Activated naive CD4-positive, alpha-beta T cell treated with anti-CD3 and anti-CD28 coated beads, Interleukin-2, amount 50 U/mL, for 72 hours (primary cell): ENCODE measurements at regions not wholly inside any gene's neighbourhood (a gene's known extent, or its start where the extent isn't known, plus 50 kb on each side); places are given as distances from the start of the nearest gene placed in this dataset.
A peak's percentile ranks its signal among the peaks of the same experiment; 100 is the strongest.

Experiments used
- ATAC-seq, 2 donors: fragments of 150-1000 bp; cut with Tn5 transposase; 2 replicates each; pipeline ENCODE4 v1.10.0; 2021; ENCODE audit warnings: mild to moderate bottlenecking in 2 of 2, moderate library complexity in 2 of 2
- DNase-seq, 2 donors: peaks; one replicate each; pipeline ENCODE4 v3.0.0; 2021 to 2022; ENCODE audit warnings: low spot score in 2 of 2
- H3K27ac Mint-ChIP-seq, 2 donors: one replicate each; pipeline ENCODE4 v1.8.0; 2022; ENCODE audit warnings: mild to moderate bottlenecking in 2 of 2, mixed read lengths in 2 of 2
- H3K36me3 Mint-ChIP-seq, 2 donors: one replicate each; pipeline ENCODE4 v1.8.0; 2022; ENCODE audit warnings: mixed read lengths in 2 of 2
- H3K9me3 Mint-ChIP-seq, 2 donors: one replicate each; pipeline ENCODE4 v1.8.0; 2022; ENCODE audit warnings: mixed read lengths in 2 of 2

DNA sequence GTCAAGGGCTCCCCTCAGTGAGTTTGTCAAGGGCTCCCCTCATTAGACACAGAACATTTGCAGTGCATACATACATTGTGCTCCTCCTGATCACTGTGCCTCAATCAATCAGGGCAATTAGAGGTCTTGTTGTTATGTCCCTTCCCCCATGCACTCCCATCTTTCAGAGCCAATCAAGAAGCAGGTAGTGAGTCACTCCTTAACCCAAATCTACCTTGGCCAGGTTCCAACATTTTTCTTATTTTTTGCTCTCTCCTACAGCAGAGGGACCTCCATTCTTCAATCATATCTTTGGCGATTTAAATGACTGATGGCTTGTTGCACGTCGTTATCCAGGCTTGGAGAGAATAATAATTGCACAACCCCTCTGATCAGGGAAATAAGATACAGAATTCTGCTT lies 409.9 kb upstream of the SPTLC3 start:
- no peak for ATAC-seq
- no peak for DNase-seq
- Mint-ChIP-seq H3K27ac (no peak overlapping the region), H3K36me3 (no peaks in the 10 kb centered on the region), H3K9me3 (peaks cover 3 to 4% of the 10 kb centered on the region in 2 donors)

DNA sequence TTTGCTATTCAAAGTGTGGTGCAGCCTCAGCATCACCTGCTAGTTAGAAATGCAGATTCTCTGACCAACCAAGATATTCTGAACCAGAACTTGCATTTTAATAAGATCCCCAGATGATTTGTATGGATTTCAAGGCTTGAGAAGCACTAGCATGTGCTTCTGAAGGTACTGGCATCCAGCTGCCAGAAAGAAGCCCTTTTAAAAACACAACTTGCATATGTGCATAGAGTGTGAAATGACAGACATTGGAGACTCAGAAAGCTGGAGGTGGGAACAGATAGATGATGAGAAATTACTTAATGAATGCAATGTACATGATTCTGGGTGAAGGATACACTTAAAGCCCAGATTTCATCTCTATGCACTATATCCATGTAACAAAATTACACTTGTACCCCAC lies 409.3 kb upstream of the SPTLC3 start:
- Mint-ChIP-seq H3K27ac (no peak overlapping the region), H3K36me3 (no peaks in the 10 kb centered on the region), H3K9me3 (peaks cover 3 to 4% of the 10 kb centered on the region in 2 donors)
- DNase-seq (no peak), ATAC-seq (no peak)

DNA sequence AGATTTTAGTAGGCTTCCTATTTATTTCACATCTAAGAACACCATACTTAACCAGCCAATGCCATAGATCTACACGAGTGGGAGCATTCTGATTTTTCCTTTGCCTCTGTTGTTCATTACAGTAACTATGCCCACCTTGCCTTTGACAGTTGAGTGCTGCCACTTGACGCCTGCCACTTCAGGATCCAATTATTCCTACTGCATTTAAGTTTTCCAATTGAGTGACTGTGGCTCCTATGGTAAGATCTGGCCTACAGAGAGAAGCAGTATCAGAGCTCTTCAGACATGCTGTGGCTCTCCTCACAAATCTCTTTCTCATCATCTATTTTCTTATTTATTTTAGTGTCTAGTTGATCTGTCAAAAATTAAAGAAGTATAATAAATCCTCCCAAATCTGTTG lies 403.0 kb upstream of the SPTLC3 start:
- no peak for ATAC-seq
- H3K9me3 Mint-ChIP-seq = peaks cover 3 to 4% of the 10 kb centered on the region in 2 donors
- no peaks in the 10 kb centered on the region for H3K36me3 Mint-ChIP-seq
- no peak overlapping the region for H3K27ac Mint-ChIP-seq
- DNase-seq = no peak

DNA sequence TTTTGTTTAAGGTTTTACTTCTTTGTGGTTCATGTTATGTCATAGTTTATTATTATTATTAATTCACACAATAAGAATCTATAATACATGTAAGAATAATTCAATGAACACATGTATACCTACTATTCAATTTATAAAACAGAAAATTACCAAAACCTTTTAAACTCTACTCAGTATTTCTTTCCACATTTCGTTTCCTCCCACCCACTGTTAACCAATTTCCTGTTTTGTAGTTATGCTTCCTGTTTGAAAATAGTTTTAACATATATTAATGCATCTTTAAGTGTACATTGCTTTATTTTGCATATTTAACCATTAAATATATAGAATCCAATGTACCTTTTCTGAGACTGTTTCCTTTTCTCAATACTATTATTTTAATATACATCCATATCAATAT lies 397.9 kb upstream of the SPTLC3 start:
- Mint-ChIP-seq H3K27ac (no peak overlapping the region), H3K36me3 (no peaks in the 10 kb centered on the region), H3K9me3 (peaks cover 6 to 7% of the 10 kb centered on the region in 2 donors)
- ATAC-seq (no peak), DNase-seq (no peak)

DNA sequence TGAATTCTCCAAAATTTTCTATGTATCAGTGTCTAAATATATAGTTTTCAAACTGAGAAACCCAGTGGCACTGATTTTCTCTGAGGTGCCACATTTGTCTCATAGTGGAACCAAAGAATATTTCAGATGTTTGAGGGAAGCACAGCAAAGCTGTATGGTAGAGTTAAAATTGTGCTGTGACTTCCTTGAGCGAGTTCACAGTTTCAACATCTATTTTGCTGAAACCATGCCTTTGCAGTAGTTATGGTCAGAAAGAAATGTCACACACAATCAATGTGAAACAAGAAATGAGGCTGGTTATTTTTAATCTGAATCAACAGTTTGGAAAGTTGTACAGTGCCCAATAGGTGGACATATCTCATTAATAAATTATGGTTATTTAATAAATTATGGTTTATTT lies 394.0 kb upstream of the SPTLC3 start:
- H3K36me3 Mint-ChIP-seq = peaks cover 0 to 8% of the 10 kb centered on the region in 2 donors
- peaks cover 15 to 19% of the 10 kb centered on the region in 2 donors for H3K9me3 Mint-ChIP-seq
- no peak overlapping the region for H3K27ac Mint-ChIP-seq
- DNase-seq (no peak), ATAC-seq (no peak)

DNA sequence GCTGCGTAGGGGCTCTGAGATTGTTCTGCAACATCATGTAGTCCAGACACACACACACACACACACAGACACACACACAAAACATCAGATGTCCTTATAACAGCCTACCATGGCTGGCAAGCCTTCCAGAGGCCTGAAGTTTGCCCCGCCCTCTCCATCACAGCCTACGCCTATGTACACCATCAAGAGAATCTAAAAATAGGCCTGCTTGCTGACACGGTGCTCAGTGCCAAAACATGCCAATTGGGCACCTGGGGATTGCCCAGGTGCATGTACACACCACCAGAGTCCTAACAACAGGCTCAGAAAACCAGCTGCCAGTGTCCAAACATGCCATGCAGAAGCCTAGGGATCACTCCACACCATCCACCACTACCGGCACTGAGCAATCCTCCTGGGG lies 391.7 kb upstream of the SPTLC3 start:
- ATAC-seq = no peak
- Mint-ChIP-seq H3K9me3 (peaks cover 15 to 20% of the 10 kb centered on the region in 2 donors), H3K36me3 (peaks cover 0 to 8% of the 10 kb centered on the region in 2 donors), H3K27ac (peak overlapping the region in 1 of 2 donors; percentile 10)
- DNase-seq = no peak

DNA sequence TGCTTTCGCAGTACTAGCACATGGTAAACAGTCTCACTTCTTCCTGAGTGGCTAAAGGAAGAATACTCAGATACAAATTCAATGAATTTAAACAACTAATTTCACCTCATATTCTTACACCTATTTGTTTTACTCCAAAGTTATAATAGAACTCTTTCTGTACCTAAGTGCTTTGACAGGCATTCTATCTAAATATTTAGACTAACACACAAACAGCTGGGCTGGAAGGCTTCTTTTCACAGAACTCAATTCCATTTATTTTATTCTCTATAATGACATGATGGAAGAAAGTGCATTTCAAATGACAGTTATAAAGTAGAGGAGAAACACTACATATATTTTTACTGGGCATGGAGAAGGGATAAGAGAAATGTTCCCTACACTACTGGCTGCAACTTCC lies 384.9 kb upstream of the SPTLC3 start:
- peaks cover 0 to 5% of the 10 kb centered on the region in 2 donors for H3K36me3 Mint-ChIP-seq

DNA sequence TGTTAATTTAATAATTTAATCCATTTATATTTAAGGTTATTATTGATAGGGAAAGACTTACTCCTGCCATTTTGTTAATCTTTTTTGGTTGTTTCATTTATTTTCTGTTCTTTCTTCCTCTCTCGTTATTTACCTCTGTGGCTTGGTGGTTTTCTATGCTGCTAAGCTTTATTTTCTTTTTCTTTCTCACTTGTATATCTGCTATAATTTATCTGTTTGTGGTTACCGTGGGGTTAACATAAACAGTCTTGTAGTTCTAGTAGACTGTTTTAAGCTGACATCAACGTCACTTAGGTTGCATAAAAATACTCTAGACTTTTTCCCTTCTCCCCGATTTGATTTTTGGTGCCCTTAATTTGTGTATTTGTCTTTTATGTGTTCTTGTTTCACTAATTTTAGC lies 381.3 kb upstream of the SPTLC3 start:
- no peak overlapping the region for H3K27ac Mint-ChIP-seq
- H3K9me3 Mint-ChIP-seq = peaks cover 10 to 11% of the 10 kb centered on the region in 2 donors
- ATAC-seq (no peak), DNase-seq (no peak)
- peaks cover 0 to 5% of the 10 kb centered on the region in 2 donors for H3K36me3 Mint-ChIP-seq

More for the DNA sequence above, 384.9 kb upstream of the SPTLC3 start:
- no peak for DNase-seq
- Mint-ChIP-seq H3K9me3 (peaks cover 8% of the 10 kb centered on the region in 2 donors), H3K27ac (no peak overlapping the region)
- ATAC-seq = no peak

DNA sequence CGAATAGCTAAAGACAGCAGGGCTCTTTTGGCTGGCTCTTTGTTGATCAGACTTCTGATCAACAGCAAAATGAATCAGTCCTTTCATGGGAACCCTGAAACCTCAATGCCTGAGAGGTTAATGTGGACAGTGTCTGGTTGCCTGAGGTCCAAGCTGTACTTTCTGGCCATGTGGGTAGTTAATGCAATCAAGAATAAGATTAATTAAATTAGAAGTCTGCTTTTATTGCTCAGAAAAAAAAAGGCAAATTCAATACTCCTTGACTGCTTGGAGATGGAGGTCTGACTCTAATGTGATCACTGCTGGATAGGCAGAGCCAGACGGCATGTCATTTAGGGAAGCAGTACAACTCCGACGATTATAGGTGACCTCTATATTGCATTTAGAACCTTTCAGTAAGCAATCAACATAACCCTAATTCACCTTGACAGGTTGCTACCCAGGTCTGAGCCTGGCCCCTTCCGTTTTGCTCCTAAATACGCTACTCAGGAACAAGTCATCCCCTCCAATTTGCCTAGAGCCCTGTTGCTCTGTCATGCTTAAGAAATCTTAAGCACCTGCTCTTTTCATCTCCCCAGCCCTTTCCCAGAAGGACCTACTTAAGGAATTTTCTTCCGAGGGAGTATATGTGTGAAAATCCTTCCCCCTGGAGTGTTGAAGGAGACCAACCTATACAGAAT lies 370.0 kb upstream of the SPTLC3 start:
- no peak overlapping the region for H3K27ac Mint-ChIP-seq
- DNase-seq (no peak), ATAC-seq (no peak)

DNA sequence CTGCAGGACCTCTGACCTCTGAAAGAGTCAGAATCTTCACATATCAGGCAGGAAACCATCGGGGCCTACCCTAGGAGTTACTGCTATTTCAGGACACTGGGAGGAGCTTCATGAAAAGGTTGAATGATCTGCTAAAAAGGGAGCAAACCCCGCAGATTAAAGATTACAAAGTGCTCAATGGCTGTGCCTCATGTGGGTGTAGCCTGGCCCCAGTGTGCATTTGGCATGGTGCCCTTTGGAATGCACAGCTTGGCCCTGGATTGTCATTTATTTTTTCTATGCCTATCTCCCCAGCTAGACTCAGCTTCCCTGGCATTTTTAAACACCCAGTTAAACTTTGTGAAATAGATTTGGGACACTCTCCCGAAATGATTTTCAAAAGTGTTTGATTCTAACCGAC lies 368.5 kb upstream of the SPTLC3 start:
- DNase-seq (no peak), ATAC-seq (no peak)
- Mint-ChIP-seq H3K9me3 (peaks cover 4 to 8% of the 10 kb centered on the region in 2 donors), H3K27ac (no peak overlapping the region), H3K36me3 (no peaks in the 10 kb centered on the region)

More for the DNA sequence above, 370.0 kb upstream of the SPTLC3 start:
- no peaks in the 10 kb centered on the region for H3K36me3 Mint-ChIP-seq
- peaks cover 0 to 4% of the 10 kb centered on the region in 2 donors for H3K9me3 Mint-ChIP-seq

DNA sequence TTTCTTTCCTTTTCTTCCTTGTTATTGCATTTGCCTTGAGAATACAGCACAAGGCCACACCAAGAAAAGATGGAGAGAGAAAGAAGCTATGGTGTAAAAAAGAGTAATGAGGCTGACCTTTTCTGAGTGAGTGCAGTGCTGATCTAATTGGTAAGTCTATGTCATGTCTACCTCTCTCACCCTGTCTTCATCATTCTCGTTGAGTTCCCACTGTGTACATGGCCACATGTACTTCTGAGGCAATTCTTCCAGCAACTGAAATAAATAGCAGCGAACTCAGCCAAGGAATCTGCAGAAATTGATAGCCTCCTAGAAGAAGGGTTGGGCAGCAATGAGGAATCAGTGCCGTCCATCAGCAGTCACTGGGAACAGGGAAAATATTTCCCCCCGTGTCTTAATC lies 367.2 kb upstream of the SPTLC3 start:
- H3K9me3 Mint-ChIP-seq = peaks cover 6 to 10% of the 10 kb centered on the region in 2 donors

DNA sequence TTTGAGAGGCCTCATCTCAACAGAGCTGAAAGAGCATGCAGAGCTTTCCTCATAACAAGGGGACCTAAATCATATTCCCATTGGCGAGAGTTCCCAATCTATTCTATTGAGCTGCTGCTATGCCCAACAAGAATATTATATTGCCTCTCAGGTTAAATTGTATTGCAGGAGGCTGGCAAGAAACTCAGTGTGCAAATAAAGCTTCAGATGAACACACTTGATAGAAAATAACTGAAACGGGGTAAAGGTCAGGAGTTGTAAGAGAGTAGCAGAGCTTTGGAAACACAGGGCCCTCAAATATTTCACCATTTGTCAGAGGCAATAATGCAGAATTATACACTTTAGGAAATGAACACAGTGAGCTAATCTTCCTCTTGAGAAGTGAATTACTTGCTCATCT lies 364.3 kb upstream of the SPTLC3 start:
- Mint-ChIP-seq H3K36me3 (no peaks in the 10 kb centered on the region), H3K27ac (no peak overlapping the region), H3K9me3 (peaks cover 6 to 9% of the 10 kb centered on the region in 2 donors)
- ATAC-seq (no peak), DNase-seq (no peak)

More for the DNA sequence above, 367.2 kb upstream of the SPTLC3 start:
- no peak overlapping the region for H3K27ac Mint-ChIP-seq
- ATAC-seq (no peak), DNase-seq (no peak)
- no peaks in the 10 kb centered on the region for H3K36me3 Mint-ChIP-seq

DNA sequence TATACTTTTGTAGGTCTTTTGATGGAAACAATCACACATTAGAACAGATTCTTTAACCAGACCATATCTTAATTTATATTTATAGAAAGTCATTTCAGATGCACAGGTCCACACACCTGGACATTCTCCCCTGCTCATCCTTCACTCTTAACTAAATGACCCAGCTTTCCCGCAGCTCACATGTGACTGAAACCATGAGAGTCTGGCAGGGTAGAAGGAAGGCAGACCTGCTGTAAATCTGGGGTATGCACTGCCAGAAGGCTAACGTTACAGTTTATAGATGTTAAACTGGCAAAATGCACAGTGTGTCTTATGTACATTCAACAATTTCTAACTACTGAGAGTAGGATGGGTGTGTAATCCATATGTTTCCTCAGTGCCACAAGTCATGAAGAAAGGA lies 359.5 kb upstream of the SPTLC3 start:
- Mint-ChIP-seq H3K27ac (no peak overlapping the region), H3K9me3 (peaks cover 12 to 16% of the 10 kb centered on the region in 2 donors), H3K36me3 (no peaks in the 10 kb centered on the region)
- ATAC-seq (no peak), DNase-seq (no peak)

DNA sequence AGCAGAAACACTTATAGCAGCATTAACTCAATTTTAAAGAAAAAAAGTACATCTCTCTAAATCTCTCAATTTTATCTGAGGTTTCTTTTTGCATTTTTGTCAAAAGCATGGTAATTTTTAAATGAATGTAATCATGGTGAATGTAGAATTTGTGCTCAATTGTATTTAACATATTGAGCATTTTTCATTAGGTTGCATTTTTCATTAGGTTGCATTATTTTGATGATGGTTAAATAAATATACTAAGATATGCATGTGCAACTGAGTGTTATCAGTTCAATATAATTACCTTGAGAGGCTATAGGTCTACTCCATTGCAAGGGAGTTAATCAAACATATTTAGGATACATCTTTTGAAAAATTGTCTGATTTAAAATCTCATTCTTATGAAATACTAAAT lies 355.1 kb upstream of the SPTLC3 start:
- peaks cover 0 to 6% of the 10 kb centered on the region in 2 donors for H3K36me3 Mint-ChIP-seq
- no peak overlapping the region for H3K27ac Mint-ChIP-seq
- no peak for DNase-seq
- H3K9me3 Mint-ChIP-seq = peaks cover 11 to 19% of the 10 kb centered on the region in 2 donors
- no peak for ATAC-seq

DNA sequence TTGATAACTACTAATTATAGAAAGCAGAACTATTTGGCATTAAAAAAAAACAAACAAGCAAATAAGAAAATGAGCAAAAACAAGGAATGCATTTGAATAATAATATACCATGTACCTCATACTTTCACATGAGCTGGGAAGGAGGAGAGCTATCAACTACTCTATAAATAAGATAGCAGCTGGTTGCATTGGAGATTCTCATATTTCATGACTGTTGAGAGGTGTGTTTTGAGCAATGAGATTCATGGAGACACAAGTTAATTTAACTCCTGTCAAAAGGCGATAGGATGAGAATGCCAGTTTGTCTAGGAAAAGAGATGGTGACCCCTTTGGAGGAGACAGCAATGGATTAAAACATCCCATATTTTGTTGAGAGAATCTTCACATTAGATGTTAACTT lies 348.8 kb upstream of the SPTLC3 start:
- ATAC-seq = no peak
- H3K27ac Mint-ChIP-seq = no peak overlapping the region
- no peak for DNase-seq
- H3K36me3 Mint-ChIP-seq = peaks cover 0 to 17% of the 10 kb centered on the region in 2 donors
- H3K9me3 Mint-ChIP-seq = peaks cover 24 to 33% of the 10 kb centered on the region in 2 donors

DNA sequence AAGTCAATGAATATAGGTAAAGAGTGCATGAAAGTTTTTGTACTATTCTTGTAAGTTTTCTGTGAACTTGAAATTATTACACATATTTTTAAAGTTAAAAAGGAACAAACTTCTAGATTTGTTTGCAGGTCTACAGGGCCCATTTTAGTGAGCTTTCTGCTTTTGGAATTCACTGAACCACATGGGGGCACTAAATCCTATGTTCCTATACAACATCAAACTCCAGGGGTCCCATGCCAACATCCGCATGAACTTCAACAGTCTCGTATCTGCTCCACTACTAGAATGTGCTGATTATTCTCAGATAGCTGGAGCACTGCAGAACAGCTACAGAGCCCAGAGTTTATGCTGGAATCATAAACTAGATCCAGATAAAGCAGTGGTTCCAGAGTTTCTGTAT lies 347.9 kb upstream of the SPTLC3 start:
- Mint-ChIP-seq H3K27ac (no peak overlapping the region), H3K36me3 (peaks cover 0 to 18% of the 10 kb centered on the region in 2 donors), H3K9me3 (peaks cover 27 to 32% of the 10 kb centered on the region in 2 donors)
- ATAC-seq = no peak
- DNase-seq = no peak

DNA sequence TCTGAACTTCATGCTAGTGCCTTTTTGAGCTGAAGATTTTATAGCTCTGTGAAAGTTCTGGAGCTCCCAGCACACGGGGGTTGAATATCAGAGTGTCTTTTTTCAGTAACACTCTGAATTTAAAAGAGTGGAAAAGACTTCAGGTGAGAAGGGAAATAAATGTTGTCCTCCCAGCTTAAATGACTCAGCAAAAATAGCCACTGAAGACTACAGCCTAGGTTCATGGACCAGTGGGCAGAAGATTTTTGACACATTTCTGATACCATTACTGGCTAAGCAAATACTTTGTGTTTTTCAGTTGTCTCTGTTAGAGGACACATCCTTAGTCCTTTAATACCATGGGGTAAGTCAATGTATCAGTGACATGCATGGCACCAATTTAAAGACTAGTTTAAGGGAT lies 338.5 kb upstream of the SPTLC3 start:
- no peak for ATAC-seq
- DNase-seq = no peak
- no peak overlapping the region for H3K27ac Mint-ChIP-seq

DNA sequence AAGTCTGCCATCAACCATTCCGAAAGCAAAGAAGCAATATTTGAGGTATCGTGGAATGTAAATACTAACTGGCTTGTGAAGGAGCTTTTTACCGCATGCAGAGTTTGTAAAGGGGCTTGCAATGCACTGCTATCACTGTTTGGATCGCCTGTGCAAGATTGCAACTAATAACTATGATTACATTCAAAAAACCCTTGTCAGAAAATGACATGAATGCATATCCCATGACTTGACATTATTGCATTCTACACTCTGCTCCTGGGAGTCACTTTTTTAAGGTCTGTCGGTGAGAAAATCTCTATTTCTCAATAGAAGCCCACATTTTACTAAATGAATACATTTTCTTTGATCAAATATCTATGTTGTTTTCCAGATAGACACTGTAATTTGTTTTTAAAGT lies 335.4 kb upstream of the SPTLC3 start:
- Mint-ChIP-seq H3K27ac (no peak overlapping the region), H3K36me3 (no peaks in the 10 kb centered on the region), H3K9me3 (peaks cover 8 to 16% of the 10 kb centered on the region in 2 donors)
- DNase-seq = no peak
- no peak for ATAC-seq

More for the DNA sequence above, 338.5 kb upstream of the SPTLC3 start:
- H3K9me3 Mint-ChIP-seq = peaks cover 8 to 16% of the 10 kb centered on the region in 2 donors
- H3K36me3 Mint-ChIP-seq = no peaks in the 10 kb centered on the region
